Adrenal gland (tissue), 5 donors: ENCODE measurements at regions not wholly inside any gene's neighbourhood (a gene's known extent, or its start where the extent isn't known, plus 50 kb on each side); places are given as distances from the start of the nearest gene placed in this dataset.

Source experiments
- POLR2A ChIP-seq, 2 donors: fragments of 450-650 bp; IDR thresholded peaks; one replicate each; pipeline ENCODE4 v1.6.1; 2017; ENCODE audit warnings: antibody characterized with exemption in 2 of 2, mild to moderate bottlenecking in 2 of 2, moderate library complexity in 1 of 2
- TF ChIP-seq, protein P1 (sequence below), 6 experiments: fragments of 450-650 bp in 4 of 6; fragments of 200-600 bp in 2 of 6; sonication (generic) in 1 of 6; IDR thresholded peaks; 1 replicate in 5 of 6; 2 replicates in 1 of 6; pipeline versions ENCODE4 v1.5.1 to v1.8.0; 2016 to 2021; ENCODE audit warnings: antibody characterized with exemption in 6 of 6, mild to moderate bottlenecking in 2 of 6, moderate library complexity in 1 of 6
- donor health status: DM: no; HTN: no; CAD: no.

DNA sequence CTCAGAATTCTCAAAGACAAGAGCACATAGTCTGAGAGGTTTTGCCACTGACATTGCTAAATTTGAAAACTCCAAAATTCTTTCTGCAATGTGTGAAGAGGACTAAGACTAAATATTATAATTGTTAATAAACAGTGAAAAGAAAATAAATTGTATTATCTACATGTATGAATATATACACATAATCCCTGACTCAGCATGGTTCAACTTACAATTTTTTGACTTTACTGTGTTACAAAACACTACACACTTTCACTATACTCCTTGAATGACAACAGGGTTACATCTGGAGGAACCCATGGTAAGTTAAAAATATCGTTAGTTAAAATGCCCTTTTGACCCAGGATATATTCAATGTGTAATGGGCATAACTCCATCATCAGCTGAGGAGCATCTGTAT lies 2017.2 kb upstream of the TENM3 start:
- TF ChIP-seq, protein P1, sequence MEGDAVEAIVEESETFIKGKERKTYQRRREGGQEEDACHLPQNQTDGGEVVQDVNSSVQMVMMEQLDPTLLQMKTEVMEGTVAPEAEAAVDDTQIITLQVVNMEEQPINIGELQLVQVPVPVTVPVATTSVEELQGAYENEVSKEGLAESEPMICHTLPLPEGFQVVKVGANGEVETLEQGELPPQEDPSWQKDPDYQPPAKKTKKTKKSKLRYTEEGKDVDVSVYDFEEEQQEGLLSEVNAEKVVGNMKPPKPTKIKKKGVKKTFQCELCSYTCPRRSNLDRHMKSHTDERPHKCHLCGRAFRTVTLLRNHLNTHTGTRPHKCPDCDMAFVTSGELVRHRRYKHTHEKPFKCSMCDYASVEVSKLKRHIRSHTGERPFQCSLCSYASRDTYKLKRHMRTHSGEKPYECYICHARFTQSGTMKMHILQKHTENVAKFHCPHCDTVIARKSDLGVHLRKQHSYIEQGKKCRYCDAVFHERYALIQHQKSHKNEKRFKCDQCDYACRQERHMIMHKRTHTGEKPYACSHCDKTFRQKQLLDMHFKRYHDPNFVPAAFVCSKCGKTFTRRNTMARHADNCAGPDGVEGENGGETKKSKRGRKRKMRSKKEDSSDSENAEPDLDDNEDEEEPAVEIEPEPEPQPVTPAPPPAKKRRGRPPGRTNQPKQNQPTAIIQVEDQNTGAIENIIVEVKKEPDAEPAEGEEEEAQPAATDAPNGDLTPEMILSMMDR (IDR thresholded peaks at IDR 0.05) = no peak
- no peak for TF ChIP-seq POLR2A (IDR thresholded peaks at IDR 0.05)
